Uterus (tissue), 3 donors: ENCODE measurements at regions not wholly inside any gene's neighbourhood (a gene's known extent, or its start where the extent isn't known, plus 50 kb on each side); places are given as distances from the start of the nearest gene placed in this dataset.

Experiments
- DNase-seq, 2 donors: peaks; one replicate each; pipeline ENCODE4 v3.0.0-alpha.2; 2019 to 2020
- H3K27ac ChIP-seq, 2 donors: fragments of 200-600 bp; sonication (generic); 1 replicate in 1 of 2; 2 replicates in 1 of 2; pipeline ENCODE4 v1.5.1; 2016 to 2018
- H3K27me3 ChIP-seq, 2 donors: fragments of 200-600 bp; sonication (generic); one replicate each; pipeline ENCODE4 v1.5.1; 2018 to 2019; ENCODE audit warnings: control low read depth in 1 of 2
- H3K36me3 ChIP-seq, 2 donors: fragments of 200-600 bp; sonication (generic); one replicate each; pipeline ENCODE4 v1.5.1; 2019; ENCODE audit warnings: control low read depth in 1 of 2
- H3K4me1 ChIP-seq, 2 donors: fragments of 200-600 bp; sonication (generic); one replicate each; pipeline ENCODE4 v1.5.1; 2018 to 2019; ENCODE audit warnings: control low read depth in 1 of 2
- H3K4me3 ChIP-seq, 2 donors: fragments of 200-600 bp; sonication (generic); 1 replicate in 1 of 2; 2 replicates in 1 of 2; pipeline ENCODE4 v1.5.1; 2018 to 2019; ENCODE audit warnings: mild to moderate bottlenecking in 1 of 2
- H3K9me3 ChIP-seq, 2 donors: fragments of 200-600 bp; sonication (generic); one replicate each; pipeline ENCODE4 v1.5.1; 2019; ENCODE audit warnings: control low read depth in 1 of 2
- POLR2A ChIP-seq, 2 donors: fragments of 450-650 bp; IDR thresholded peaks; one replicate each; pipeline ENCODE4 v1.6.1; 2016; ENCODE audit warnings: antibody characterized with exemption in 2 of 2, mild to moderate bottlenecking in 1 of 2, moderate library complexity in 1 of 2
- intact Hi-C: fragments of 100-400 bp; cut with DNase I; formaldehyde crosslinking; loops from one replicate; pipeline ENCODE4 v1.15.1; 2023; ENCODE audit warnings: low total_unique reads
- TF ChIP-seq, protein P1 (sequence below), 4 experiments: fragments of 200-600 bp in 2 of 4; fragments of 450-650 bp in 2 of 4; sonication (generic) in 2 of 4; IDR thresholded peaks; one replicate each; pipeline ENCODE4 v1.5.1; 2016 to 2019; ENCODE audit warnings: antibody characterized with exemption in 4 of 4, mild to moderate bottlenecking in 2 of 4, moderate library complexity in 1 of 4
- donor health status: DM: yes; HTN: yes; CAD: no.

DNA sequence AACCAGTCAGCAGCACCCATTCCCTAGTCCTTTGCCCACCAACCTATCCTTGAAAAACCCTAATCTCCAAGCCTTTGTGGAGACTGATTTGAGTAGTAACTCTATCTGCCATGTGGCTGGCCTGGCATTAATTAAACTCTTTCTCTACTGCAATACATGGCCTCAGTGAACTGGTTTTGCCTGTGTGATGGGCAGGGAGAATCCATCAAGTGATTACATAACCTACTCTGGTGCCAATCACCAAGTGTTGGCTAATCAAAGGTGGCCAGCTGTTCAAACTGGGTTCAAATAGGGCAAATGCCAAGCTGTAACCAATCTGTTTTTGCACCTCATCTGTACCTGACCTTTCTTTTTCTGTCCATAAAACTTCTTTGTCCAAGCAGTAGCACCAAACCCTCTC lies 139.8 kb upstream of the XPO1 start:
- DNase-seq, result no peak
- no peaks in the 10 kb centered on the region for H3K36me3 ChIP-seq

DNA sequence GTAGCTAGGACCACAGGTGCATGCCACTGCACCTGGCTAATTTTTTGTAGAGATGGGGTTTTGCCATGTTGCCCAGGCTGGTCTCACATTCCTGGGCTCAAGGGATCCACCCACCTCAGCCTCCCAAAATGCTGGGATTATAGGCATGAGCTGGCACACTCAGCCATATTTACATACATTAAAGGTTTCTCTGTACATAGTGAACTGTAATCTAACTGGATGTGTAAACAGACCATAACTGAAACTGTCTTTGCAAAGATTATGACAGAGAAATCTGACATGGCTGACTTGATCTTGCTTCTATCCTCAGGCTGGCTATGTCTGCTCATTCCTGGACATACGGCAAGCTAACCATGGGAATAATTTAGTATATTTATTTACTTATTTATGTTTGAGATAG lies 139.2 kb upstream of the XPO1 start:
- no peak for DNase-seq
- Histone ChIP-seq H3K27me3 (no peaks in the 10 kb centered on the region), H3K36me3 (no peaks in the 10 kb centered on the region), H3K4me1 (no peaks in the 10 kb centered on the region), H3K9me3 (no peaks in the 10 kb centered on the region), H3K4me3 (no peak overlapping the region), H3K27ac (no peak overlapping the region)
- TF ChIP-seq POLR2A (IDR thresholded peaks at IDR 0.05), result no peak
- TF ChIP-seq, protein P1, sequence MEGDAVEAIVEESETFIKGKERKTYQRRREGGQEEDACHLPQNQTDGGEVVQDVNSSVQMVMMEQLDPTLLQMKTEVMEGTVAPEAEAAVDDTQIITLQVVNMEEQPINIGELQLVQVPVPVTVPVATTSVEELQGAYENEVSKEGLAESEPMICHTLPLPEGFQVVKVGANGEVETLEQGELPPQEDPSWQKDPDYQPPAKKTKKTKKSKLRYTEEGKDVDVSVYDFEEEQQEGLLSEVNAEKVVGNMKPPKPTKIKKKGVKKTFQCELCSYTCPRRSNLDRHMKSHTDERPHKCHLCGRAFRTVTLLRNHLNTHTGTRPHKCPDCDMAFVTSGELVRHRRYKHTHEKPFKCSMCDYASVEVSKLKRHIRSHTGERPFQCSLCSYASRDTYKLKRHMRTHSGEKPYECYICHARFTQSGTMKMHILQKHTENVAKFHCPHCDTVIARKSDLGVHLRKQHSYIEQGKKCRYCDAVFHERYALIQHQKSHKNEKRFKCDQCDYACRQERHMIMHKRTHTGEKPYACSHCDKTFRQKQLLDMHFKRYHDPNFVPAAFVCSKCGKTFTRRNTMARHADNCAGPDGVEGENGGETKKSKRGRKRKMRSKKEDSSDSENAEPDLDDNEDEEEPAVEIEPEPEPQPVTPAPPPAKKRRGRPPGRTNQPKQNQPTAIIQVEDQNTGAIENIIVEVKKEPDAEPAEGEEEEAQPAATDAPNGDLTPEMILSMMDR (IDR thresholded peaks at IDR 0.05), result no peak
- intact Hi-C loops, result no loop called here

More for the DNA sequence above, 139.8 kb upstream of the XPO1 start:
- intact Hi-C loops, result no loop called here
- Histone ChIP-seq H3K27me3 (no peaks in the 10 kb centered on the region), H3K4me3 (no peak overlapping the region), H3K27ac (no peak overlapping the region), H3K4me1 (no peaks in the 10 kb centered on the region), H3K9me3 (no peaks in the 10 kb centered on the region)
- TF ChIP-seq POLR2A (IDR thresholded peaks at IDR 0.05), result no peak
- TF ChIP-seq, protein P1 (IDR thresholded peaks at IDR 0.05), result no peak

DNA sequence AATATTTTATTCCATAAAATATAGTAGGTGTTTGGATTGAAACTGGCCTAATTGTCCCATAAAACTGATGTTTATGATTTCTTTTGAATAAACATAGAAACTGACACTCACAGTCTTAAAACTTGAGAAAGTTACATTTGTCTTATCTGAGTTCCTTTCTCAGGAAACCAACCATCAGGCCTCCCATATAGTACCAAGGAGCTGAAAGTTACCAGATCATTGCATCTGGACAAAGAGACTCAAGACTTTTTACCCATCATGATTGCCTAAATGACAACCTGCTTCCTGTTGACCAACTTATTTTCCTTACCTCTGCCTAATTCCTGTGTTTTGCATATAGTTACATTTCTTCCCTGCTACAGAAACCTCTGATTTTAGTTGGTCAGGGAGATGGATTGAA lies 137.0 kb upstream of the XPO1 start:
- H3K4me3 ChIP-seq, result no peak overlapping the region
- no peaks in the 10 kb centered on the region for H3K9me3 ChIP-seq
- intact Hi-C loops, result no loop called here
- no peak for DNase-seq
- H3K27me3 ChIP-seq, result no peaks in the 10 kb centered on the region
- TF ChIP-seq POLR2A (IDR thresholded peaks at IDR 0.05), result no peak
- TF ChIP-seq, protein P1 (IDR thresholded peaks at IDR 0.05), result no peak
- no peak overlapping the region for H3K27ac ChIP-seq
- H3K4me1 ChIP-seq, result peaks cover 0 to 7% of the 10 kb centered on the region in 2 donors
- no peaks in the 10 kb centered on the region for H3K36me3 ChIP-seq

- Histone ChIP-seq H3K36me3 (no peaks in the 10 kb centered on the region), H3K4me1 (peaks cover 0 to 7% of the 10 kb centered on the region in 2 donors), H3K27me3 (no peaks in the 10 kb centered on the region), H3K4me3 (peak overlapping the region in 1 of 2 donors; percentile 28), H3K27ac (peak overlapping the region; percentile 80 to 91), H3K9me3 (no peaks in the 10 kb centered on the region)
- TF ChIP-seq, protein P1 (IDR thresholded peaks at IDR 0.05), result no peak
- no peak for TF ChIP-seq POLR2A (IDR thresholded peaks at IDR 0.05)
- intact Hi-C loops, result no loop called here
- DNase-seq, result no peak
These were observed 133.6 kb upstream of the XPO1 start for GRCh38 chr2:61671561-61672315.

DNA sequence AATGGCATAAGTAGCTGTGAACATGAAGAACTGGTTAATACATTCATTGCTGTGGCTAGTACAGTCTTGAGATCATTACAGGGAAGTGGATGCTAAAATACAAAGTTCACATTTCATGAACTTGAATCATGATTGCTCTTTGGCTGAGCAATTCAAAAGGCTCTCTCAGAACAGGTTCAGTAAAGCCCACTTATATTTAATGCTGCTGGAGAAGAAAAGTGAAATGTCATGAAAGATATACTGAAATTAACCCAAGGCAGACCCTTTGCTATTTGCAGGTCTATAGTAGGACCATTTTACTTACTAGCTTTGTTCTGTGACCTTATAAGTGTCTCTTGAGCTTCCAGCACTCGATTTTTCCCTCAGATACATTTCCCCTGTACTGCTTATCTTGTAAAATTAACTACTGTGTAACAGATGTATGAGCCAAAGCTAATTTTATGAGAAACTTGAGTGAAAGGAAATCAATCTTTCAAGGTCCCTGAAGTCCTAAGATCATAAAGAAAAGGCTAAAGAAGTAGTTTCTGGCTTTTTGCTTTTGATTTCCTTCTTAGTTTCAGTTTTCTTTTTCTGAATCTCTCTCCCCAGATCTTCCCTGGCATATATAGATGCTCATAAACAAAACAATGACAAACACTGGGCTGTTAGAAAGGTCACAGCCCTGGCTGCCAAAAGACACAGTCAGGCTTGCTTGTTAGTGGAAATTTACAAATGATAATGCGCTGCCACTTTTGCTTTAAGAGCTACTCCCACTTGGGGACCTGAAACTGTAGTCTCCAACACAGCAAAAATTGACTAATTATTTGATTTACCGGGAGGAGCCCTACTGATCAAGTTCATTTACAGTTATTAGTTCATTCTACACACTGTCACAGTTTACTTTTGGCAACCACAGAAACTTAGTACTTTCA lies 132.7 kb upstream of the XPO1 start:
- intact Hi-C loops, result no loop called here
- DNase-seq, result peak; percentile 20 to 31
- peak overlapping the region; percentile 10 to 28 for H3K4me3 ChIP-seq

More for the DNA sequence above, 132.7 kb upstream of the XPO1 start:
- no peak for TF ChIP-seq POLR2A (IDR thresholded peaks at IDR 0.05)
- TF ChIP-seq, protein P1 (IDR thresholded peaks at IDR 0.05), result no peak
- H3K27me3 ChIP-seq, result no peaks in the 10 kb centered on the region
- no peaks in the 10 kb centered on the region for H3K9me3 ChIP-seq
- H3K4me1 ChIP-seq, result peaks cover 0 to 7% of the 10 kb centered on the region in 2 donors
- H3K27ac ChIP-seq, result peak overlapping the region; percentile 80 to 91
- H3K36me3 ChIP-seq, result no peaks in the 10 kb centered on the region
